Calu3 (cell line): ENCODE measurements at regions not wholly inside any gene's neighbourhood (a gene's known extent, or its start where the extent isn't known, plus 50 kb on each side); places are given as distances from the start of the nearest gene placed in this dataset.

Experiments
- BruUV-seq: library from RNA; stranded (reverse); fragments of 400-500 nt; replicated peaks from 2 replicates; lab custom pipeline; 2021; lab: Mats Ljungman, UMichigan
- CTCF ChIA-PET: fragments of 300-600 bp; sonication (Branson Sonifier 250); formaldehyde crosslinking; loops from one replicate; lab custom pipeline; 2022; ENCODE audit warnings: antibody characterized with exemption; lab: Charles Lee
- DNase-seq: peaks from one replicate; pipeline ENCODE4 v3.0.0; 2022
- H3K27ac Mint-ChIP-seq: one replicate; pipeline ENCODE4 v1.8.0; 2022; ENCODE audit warnings: mixed read lengths; ENCODE audit not compliant: unreplicated experiment
- H3K27me3 Mint-ChIP-seq: one replicate; pipeline ENCODE4 v1.8.0; 2022; ENCODE audit warnings: mixed read lengths; ENCODE audit not compliant: unreplicated experiment
- H3K36me3 Mint-ChIP-seq: one replicate; pipeline ENCODE4 v1.8.0; 2022; ENCODE audit warnings: mild to moderate bottlenecking, moderate library complexity, mixed read lengths; ENCODE audit not compliant: insufficient read depth, unreplicated experiment
- H3K4me1 Mint-ChIP-seq: one replicate; pipeline ENCODE4 v1.8.0; 2022; ENCODE audit warnings: mild to moderate bottlenecking, low read depth, mixed read lengths; ENCODE audit not compliant: unreplicated experiment
- H3K4me3 Mint-ChIP-seq: one replicate; pipeline ENCODE4 v1.8.0; 2022; ENCODE audit warnings: mild to moderate bottlenecking, low read depth, moderate library complexity, mixed read lengths; ENCODE audit not compliant: unreplicated experiment
- H3K9me3 Mint-ChIP-seq: one replicate; pipeline ENCODE4 v1.8.0; 2022; ENCODE audit warnings: low read depth, mixed read lengths; ENCODE audit not compliant: unreplicated experiment
- intact Hi-C: fragments of 100-400 bp; cut with micrococcal nuclease; formaldehyde crosslinking; loops from one replicate; pipeline ENCODE4 v1.10.0; 2022; ENCODE audit not compliant: unreplicated experiment
- TF ChIP-seq, protein P1 (sequence below): fragments of 200-600 bp; IDR thresholded peaks from one replicate; pipeline ENCODE4 v1.8.0; 2022; ENCODE audit warnings: antibody characterized with exemption; ENCODE audit not compliant: unreplicated experiment

DNA sequence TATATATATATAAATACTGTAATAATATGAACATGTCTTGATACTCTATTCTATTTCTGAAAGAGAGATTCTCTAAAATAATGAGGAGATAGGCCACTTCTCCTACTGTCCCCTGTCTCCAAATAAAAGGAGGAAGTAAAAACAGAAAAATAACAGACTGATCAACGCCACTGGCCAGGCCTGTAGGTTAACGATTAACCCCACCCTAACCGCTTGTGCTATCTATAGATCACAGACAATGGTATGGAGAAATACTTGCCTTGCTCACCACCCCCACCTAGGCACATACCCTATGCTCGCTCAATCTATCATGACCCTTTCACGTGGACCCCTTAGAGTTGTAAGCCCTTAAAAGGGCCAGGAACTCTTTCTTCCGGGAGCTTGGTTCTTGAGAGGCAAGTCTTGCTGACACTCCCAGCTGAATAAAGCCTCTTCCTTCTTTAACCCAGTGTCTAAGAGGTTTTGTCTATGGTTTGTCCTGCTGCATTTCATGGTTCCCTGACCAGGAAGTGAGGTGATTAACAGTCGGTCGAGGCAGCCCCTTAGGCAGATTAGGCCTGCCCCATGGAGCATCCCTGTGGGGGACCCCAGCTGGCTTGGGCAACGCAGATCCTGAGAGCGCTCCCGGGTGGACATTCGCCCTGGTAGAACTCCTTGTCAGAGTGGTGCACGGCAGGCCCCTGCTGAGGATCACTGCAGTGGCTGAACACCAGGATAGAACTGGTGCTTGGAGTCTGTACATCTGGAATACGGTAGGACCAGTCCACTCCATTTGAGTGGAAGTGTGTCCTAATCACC lies 521.8 kb upstream of the CNTN3 start:
- H3K27me3 Mint-ChIP-seq = no peaks in the 10 kb centered on the region
- CTCF ChIA-PET = interaction anchor here (0.6 to 1.1 kb wide), 2 partner anchors 10 kb away, joined by 3 read pairs; no protein-coding TSS in a partner anchor
- intact Hi-C loops = no loop called here
- TF ChIP-seq, protein P1, sequence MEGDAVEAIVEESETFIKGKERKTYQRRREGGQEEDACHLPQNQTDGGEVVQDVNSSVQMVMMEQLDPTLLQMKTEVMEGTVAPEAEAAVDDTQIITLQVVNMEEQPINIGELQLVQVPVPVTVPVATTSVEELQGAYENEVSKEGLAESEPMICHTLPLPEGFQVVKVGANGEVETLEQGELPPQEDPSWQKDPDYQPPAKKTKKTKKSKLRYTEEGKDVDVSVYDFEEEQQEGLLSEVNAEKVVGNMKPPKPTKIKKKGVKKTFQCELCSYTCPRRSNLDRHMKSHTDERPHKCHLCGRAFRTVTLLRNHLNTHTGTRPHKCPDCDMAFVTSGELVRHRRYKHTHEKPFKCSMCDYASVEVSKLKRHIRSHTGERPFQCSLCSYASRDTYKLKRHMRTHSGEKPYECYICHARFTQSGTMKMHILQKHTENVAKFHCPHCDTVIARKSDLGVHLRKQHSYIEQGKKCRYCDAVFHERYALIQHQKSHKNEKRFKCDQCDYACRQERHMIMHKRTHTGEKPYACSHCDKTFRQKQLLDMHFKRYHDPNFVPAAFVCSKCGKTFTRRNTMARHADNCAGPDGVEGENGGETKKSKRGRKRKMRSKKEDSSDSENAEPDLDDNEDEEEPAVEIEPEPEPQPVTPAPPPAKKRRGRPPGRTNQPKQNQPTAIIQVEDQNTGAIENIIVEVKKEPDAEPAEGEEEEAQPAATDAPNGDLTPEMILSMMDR = no peak
- H3K9me3 Mint-ChIP-seq = peaks cover 12% of the 10 kb centered on the region
- H3K27ac Mint-ChIP-seq = peak overlapping the region; percentile 30
- H3K4me1 Mint-ChIP-seq = peaks cover 15% of the 10 kb centered on the region
- peaks cover 4% of the 10 kb centered on the region for H3K36me3 Mint-ChIP-seq
- peak overlapping the region; percentile 3 for H3K4me3 Mint-ChIP-seq
- BruUV-seq = no TSS peak
- DNase-seq = peak; percentile 72

DNA sequence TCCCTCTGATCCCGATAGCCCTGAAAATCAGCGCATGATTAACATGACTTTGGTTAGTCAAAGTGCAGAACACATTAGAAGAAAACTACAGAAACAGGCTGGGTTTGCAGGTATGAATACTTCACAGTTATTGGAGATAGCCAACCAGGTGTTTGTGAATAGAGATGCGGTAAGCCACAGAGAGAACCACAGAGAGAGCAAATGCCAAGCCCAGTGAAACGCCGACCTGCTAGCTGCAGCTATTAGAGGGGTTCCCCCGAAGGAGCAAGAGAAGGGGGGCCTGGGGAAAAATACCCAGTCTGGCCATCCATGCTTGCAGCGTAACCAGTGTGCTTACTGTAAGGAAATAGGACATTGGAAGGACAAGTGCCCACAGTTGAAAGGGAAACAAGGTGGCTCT lies 523.9 kb upstream of the CNTN3 start:
- Mint-ChIP-seq H3K4me3 (no peak overlapping the region), H3K4me1 (peaks cover 15% of the 10 kb centered on the region), H3K36me3 (peaks cover 4% of the 10 kb centered on the region), H3K27ac (no peak overlapping the region), H3K27me3 (no peaks in the 10 kb centered on the region), H3K9me3 (peaks cover 12% of the 10 kb centered on the region)
- no TSS peak for BruUV-seq
- intact Hi-C loops = no loop called here
- CTCF ChIA-PET = no interaction called here
- no peak for DNase-seq
- TF ChIP-seq, protein P1 = no peak

DNA sequence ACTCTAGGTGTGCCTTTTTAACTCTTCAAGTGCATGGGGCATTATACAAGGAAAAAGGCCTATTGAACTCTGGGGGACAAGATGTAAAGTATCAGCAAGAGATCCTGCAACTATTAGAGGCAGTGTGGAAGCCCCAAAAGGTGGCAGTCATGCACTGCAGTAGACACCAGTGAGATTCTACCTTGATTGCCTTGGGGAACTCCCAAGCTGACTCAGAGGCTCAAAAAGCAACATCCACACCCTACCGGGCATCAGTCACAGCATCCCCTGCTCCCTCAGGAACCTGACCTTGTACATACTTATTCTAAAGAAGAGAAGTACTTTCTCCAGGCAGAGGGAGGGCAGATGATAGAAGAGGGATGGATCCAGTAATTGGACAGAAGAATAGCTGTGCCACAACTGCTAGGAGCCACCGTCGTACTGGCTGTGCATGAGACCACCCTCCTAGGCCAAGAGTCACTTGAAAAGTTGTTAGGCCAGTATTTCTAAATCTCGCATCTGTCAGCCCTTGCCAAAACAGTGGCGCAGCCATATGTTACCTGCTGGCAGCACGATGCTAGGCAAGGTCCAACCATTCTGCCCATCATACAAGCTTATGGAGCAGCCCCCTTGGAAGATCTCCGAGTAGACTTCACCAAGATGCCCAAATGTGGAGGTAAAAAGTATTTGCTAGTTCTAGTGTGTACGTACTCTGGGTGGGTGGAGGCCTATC lies 523.1 kb upstream of the FRG2C start:
- no peaks in the 10 kb centered on the region for H3K36me3 Mint-ChIP-seq
- TF ChIP-seq, protein P1 = no peak
- H3K4me3 Mint-ChIP-seq = no peak overlapping the region
- no TSS peak for BruUV-seq
- no peaks in the 10 kb centered on the region for H3K27me3 Mint-ChIP-seq
- peaks cover 6% of the 10 kb centered on the region for H3K9me3 Mint-ChIP-seq
- intact Hi-C loops = loop anchor here (1.0 kb wide), 1 partner anchor 30 kb away; no protein-coding TSS in a partner anchor
- CTCF ChIA-PET = no interaction called here
- peak; percentile 60 for DNase-seq
- no peak overlapping the region for H3K27ac Mint-ChIP-seq
- H3K4me1 Mint-ChIP-seq = peaks cover 21% of the 10 kb centered on the region

DNA sequence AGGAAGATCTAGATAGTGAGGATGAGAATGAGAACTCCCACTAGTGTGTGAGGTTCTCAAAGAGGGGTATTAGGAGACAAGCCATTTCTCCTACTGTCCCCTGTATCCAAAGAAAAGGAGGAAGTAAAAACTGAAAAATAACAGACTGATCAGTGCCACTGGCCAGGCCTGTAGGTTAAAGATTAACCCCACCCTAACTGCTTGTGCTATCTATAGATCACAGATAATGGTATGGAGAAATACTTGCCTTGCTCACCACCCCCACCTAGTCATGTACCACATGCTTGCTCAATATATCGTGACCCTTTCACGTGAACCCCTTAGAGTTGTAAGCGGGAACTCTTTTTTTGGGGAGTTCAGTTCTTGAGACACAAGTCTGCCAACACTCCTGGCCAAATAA lies 519.7 kb upstream of the FRG2C start:
- peak; percentile 21 for DNase-seq
- CTCF ChIA-PET = no interaction called here
- Mint-ChIP-seq H3K27ac (peak overlapping the region; percentile 58), H3K9me3 (peaks cover 4% of the 10 kb centered on the region), H3K4me1 (peaks cover 13% of the 10 kb centered on the region), H3K27me3 (no peaks in the 10 kb centered on the region), H3K36me3 (no peaks in the 10 kb centered on the region), H3K4me3 (no peak overlapping the region)
- intact Hi-C loops = no loop called here
- TF ChIP-seq, protein P1 = no peak
- BruUV-seq = no TSS peak
